Suprapubic skin (tissue), 4 donors: ENCODE measurements at regions not wholly inside any gene's neighbourhood (a gene's known extent, or its start where the extent isn't known, plus 50 kb on each side); places are given as distances from the start of the nearest gene placed in this dataset.
"Not testable (repeated sequence)": the region's sequence is repeated elsewhere in the genome, so short reads cannot be mapped to it uniquely, and the experiment has no call there.

Source experiments
- EP300 ChIP-seq: sonication (generic); formaldehyde crosslinking; IDR thresholded peaks from one replicate; pipeline ENCODE4 v1.6.1; 2017; ENCODE audit warnings: antibody characterized with exemption
- POLR2A ChIP-seq, 2 donors: fragments of 450-650 bp; IDR thresholded peaks; one replicate each; pipeline ENCODE4 v1.6.1; 2017; ENCODE audit warnings: antibody characterized with exemption in 2 of 2, mild to moderate bottlenecking in 2 of 2, moderate library complexity in 2 of 2
- POLR2AphosphoS5 ChIP-seq, 3 donors: sonication (generic); formaldehyde crosslinking; IDR thresholded peaks; one replicate each; pipeline ENCODE4 v1.6.1; 2017; ENCODE audit warnings: antibody characterized with exemption in 3 of 3
- TF ChIP-seq, protein P1 (sequence below), 2 donors: fragments of 200-600 bp in 1 of 2; fragments of 450-650 bp in 1 of 2; sonication (generic) in 1 of 2; IDR thresholded peaks; one replicate each; pipeline ENCODE4 v1.5.1; 2016 to 2019; ENCODE audit warnings: antibody characterized with exemption in 2 of 2, mild to moderate bottlenecking in 1 of 2, moderate library complexity in 1 of 2

DNA sequence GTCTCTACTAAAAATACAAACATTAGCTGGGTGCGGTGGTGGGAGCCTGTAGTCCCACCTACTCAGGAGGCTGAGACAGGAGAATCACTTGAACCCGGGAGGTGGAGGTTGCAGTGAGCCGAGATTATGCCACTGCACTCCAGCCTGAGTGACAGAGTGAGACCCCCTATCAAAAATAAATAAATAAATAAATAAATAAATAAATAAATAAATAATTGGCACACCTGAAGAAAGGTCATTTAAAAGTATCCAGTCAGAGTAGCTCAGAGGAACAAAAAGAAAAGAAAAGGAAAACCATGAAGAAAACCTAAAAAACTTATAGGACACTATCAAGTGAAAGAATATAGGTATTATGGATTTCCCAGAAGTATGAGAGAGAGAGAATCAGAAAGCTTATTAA, 330.1 kb upstream of the AR start:
- TF ChIP-seq POLR2A (IDR thresholded peaks at IDR 0.05); POLR2AphosphoS5 (IDR thresholded peaks at IDR 0.05); EP300: not testable (repeated sequence)
- TF ChIP-seq, protein P1, sequence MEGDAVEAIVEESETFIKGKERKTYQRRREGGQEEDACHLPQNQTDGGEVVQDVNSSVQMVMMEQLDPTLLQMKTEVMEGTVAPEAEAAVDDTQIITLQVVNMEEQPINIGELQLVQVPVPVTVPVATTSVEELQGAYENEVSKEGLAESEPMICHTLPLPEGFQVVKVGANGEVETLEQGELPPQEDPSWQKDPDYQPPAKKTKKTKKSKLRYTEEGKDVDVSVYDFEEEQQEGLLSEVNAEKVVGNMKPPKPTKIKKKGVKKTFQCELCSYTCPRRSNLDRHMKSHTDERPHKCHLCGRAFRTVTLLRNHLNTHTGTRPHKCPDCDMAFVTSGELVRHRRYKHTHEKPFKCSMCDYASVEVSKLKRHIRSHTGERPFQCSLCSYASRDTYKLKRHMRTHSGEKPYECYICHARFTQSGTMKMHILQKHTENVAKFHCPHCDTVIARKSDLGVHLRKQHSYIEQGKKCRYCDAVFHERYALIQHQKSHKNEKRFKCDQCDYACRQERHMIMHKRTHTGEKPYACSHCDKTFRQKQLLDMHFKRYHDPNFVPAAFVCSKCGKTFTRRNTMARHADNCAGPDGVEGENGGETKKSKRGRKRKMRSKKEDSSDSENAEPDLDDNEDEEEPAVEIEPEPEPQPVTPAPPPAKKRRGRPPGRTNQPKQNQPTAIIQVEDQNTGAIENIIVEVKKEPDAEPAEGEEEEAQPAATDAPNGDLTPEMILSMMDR (IDR thresholded peaks at IDR 0.05): not testable (repeated sequence)
